ENCODE measurements at regions not wholly inside any gene's neighbourhood (a gene's known extent, or its start where the extent isn't known, plus 50 kb on each side); places are given as distances from the start of the nearest gene placed in this dataset.

GRCh38 chr1:4169991-4170390 is 269.9 kb upstream of the C1orf174 start:
- TF ChIP-seq CTCF (IDR thresholded peaks at IDR 0.05) = no peak
- TF ChIP-seq POLR2A (IDR thresholded peaks at IDR 0.05) = no peak
- TF ChIP-seq POLR2AphosphoS5 (IDR thresholded peaks at IDR 0.05) = no peak
